Stimulated activated CD8-positive, alpha-beta memory T cell treated with anti-CD3 and anti-CD28 coated beads, Interleukin-15, amount 100 ng/mL, for 1 hour (primary cell): ENCODE measurements at regions not wholly inside any gene's neighbourhood (a gene's known extent, or its start where the extent isn't known, plus 50 kb on each side); places are given as distances from the start of the nearest gene placed in this dataset.

Source experiments
- DNase-seq: peaks from one replicate; pipeline ENCODE4 v3.0.0-alpha.2; 2020; ENCODE audit warnings: low read depth

DNA sequence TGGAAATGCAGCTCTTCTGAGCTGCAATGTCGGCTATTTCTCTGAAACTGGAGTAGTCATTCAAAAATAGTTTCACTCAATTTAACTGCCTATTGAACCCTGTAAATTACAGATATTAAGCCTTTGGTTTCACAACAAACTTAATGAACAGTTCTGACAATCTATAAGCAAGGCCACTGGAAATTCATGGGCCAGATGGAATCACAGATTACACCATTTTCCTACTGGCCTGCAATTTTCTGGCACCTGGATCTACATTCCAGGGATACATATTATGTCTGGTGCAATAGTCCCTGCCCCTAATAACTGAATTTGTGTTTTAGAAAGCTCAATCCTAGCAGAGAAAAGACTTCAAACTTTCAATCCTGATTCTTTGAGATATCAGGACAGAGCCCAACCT lies 551.7 kb downstream of the RNF144A start:
- DNase-seq = no peak

- no peak for DNase-seq
These were observed 554.0 kb downstream of the RNF144A start for GRCh38 chr2:7471185-7471584.

GRCh38 chr2:7472465-7472864 lies 555.3 kb downstream of the RNF144A start:
- DNase-seq = no peak

- no peak for DNase-seq
These were observed 556.0 kb downstream of the RNF144A start for GRCh38 chr2:7473135-7473771.

GRCh38 chr2:7476371-7476770 lies 559.2 kb downstream of the RNF144A start:
- no peak for DNase-seq

- no peak for DNase-seq
These were observed 562.4 kb downstream of the RNF144A start for GRCh38 chr2:7479603-7480002.

- DNase-seq = no peak
These were observed 563.2 kb downstream of the RNF144A start for GRCh38 chr2:7480431-7480830.

DNA sequence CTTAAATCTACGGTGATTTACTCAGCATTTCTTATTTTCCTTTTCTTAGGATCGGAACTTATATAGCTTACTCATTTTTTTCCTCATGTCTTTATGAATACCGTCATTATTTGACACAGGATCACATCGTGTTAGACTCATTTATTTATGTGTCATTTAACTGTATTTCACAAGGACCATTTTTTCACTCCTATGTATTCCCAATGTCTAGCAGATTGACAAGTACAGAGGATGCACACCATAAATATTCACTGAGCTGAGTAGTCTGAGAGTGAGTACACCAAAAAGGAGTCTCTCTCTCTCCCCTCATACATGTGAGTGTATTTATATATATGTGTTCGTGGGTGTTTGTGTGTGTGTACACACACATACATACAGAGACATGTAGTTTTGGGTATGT lies 573.5 kb downstream of the RNF144A start:
- DNase-seq = no peak

DNA sequence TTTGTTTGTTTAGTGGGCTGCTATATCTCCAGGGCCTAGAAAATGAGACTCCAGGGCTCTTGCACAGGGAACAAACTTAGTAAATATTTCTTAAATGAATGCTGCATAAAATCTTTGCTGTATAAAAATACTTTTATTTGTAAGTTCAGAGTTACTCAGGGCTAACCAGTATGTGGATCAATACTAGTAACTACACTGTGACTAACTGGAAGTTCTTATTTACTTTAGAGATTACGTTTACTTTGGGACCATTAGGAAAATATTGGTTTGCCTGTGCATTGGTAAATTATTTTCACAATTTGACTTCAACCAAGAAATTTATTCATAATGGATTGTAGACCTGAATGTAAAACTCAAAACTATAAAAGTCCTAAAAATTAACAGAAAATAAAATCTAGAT lies 575.5 kb downstream of the RNF144A start:
- DNase-seq = no peak

GRCh38 chr2:7497178-7497577 lies 580.0 kb downstream of the RNF144A start:
- DNase-seq = no peak

- DNase-seq = no peak
These were observed 581.8 kb downstream of the RNF144A start for GRCh38 chr2:7499018-7499417.

DNA sequence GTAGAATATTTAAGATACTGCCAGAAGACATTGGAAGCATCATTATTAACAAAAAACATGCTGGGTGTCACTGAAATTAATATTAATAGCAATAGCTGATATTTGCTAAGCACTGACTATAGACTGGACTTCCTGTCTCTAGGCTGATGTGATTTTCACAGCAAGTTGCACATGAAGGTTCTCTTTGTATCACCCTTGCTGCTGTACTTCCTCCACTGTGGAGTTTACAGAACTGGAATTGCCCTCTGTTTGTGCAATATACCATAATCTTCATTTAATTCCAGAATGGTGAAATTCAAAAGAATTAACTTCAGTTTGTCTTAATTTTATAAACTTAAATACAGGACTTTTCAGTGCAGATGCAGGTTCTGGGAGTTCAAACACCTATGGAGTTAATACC lies 585.1 kb downstream of the RNF144A start:
- DNase-seq = no peak

GRCh38 chr2:7508296-7508943 lies 591.2 kb downstream of the RNF144A start:
- no peak for DNase-seq

GRCh38 chr2:7510353-7510752 lies 593.1 kb downstream of the RNF144A start:
- no peak for DNase-seq

GRCh38 chr2:7513834-7514233 lies 596.6 kb downstream of the RNF144A start:
- no peak for DNase-seq

DNA sequence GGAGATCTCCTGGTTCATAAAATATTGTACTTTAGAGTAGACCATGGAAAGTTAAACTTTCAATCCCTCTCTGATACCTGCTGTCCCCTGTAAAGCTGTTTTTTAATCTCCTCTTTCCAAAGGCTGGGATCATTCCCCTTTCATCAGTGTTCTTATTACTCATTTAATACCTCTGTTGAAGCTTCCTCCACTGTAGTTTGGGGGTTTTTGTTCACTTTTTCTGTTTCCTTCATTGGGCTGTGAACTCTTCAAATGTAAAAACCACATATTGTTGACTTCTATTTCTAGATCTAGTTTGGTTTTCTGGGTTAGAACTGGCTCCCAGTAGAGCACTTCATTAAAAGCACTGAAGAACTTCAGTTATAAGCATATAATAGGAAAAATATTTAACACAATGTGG lies 598.1 kb downstream of the RNF144A start:
- DNase-seq = no peak

- no peak for DNase-seq
These were observed 599.4 kb downstream of the RNF144A start for GRCh38 chr2:7516484-7517063.

DNA sequence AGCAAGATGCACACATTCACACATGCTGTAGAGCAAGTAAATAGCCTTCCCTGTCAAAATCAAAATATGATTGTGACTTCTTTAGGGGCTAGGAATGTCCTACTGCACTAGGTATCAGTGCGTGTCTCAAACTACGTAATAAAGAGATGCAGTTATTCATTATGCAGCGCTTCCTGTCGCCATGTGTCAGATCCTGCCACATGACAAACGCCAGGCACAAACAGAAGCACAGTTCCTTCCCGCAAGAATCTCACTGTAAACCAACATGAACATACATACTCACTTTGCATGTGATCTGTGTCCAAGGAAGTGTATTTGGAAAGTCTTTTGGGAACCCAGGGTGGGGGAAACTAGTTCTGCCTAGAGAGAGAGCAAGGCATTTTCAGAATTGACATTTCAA lies 599.9 kb downstream of the RNF144A start:
- DNase-seq = no peak

DNA sequence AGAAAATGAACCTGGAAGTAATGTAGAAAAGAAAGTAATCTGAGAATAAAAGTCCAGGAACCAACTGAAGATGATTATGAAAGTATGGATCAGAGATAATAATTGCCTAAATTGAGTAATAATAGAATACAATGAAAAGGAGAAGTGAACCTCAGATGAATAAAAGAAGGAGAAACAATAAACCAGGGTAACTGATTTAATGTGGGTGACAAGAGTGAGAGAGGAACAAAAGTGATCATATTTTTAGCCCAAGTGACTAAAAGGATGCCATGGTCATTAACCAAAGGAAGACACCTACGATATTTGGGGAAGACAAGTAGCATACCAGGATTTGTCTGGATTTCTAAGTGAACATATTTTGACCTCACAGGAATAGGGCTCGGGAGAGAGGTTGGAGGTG lies 600.6 kb downstream of the RNF144A start:
- DNase-seq = no peak

DNA sequence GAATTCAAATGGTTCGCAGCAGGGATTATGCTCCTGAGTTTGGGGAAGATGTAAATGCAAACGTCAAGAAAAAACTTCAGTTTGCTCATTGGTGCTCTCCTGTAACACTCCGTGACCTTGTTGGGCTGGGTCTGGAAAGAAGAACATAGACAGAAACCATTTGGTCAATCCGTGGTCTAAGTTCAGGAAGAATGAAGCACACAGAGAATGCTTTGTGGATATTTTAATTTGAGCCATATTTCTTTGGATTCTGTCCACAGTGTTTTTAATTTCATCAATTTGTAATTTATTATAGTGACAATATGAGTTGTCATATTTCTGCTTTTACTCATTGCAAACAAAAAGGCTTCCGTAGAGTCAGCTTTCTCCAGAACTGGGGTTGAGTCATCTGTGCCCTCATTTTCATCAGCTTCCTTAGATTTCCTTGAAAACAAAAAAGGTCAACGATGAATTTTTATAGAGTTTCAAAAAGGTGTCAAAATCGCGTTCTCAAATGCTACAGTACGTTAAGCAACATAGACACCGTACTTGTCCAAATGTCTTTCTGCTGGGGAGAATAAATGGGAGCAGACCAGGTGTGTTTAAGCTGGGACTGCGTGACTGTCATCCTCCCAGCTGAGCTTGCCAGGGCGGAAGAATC lies 606.4 kb downstream of the RNF144A start:
- no peak for DNase-seq

- DNase-seq = no peak
These were observed 607.0 kb downstream of the RNF144A start for GRCh38 chr2:7524195-7524594.

DNA sequence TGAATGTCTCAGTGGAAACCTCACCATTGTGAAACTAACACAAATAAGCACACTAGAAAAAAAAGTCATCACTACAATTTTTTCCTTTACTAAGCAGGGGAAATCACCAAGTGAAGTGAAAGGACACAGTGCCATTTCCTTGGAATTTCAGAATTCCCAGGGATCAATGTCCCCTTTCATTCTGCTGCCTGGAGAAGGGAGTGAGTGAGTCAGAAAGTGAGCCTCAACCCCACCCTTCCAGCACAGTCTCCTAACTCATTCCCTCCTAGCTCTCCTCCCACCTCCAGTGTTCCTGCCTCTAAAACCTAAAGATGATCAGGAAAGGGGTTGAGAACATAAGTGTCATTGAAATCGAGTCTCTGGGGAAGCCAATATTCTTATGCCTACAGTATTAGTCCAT lies 608.5 kb downstream of the RNF144A start:
- DNase-seq = no peak

DNA sequence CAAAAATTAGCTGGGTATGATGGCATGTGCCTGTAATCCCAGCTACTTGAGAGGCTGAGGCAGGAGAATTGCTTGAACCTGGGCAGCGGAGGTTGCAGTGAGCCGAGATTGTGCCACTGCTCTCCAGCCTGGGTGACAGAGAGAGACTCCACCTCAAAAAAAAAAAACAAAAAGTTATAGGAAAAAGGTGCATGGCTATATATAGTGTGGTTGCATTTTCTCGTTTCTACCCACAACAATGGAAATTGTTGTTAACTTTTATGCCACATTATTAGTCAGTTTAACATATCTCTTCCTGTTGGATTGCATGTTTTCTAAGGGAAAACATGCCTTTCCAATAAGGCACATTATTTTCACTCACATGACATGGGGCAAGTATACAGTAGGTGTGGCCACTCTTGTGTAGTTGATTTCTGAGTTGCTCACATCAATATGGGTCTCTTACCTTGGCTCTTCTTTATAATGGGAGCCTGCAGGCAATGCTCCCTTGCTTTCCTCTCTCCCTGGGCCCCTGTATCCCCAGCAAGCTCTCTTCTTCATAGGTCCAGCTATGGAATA lies 610.0 kb downstream of the RNF144A start:
- DNase-seq = no peak
